ENCODE measurements at regions not wholly inside any gene's neighbourhood (a gene's known extent, or its start where the extent isn't known, plus 50 kb on each side); places are given as distances from the start of the nearest gene placed in this dataset.
"Not testable (repeated sequence)": the region's sequence is repeated elsewhere in the genome, so short reads cannot be mapped to it uniquely, and the experiment has no call there.

DNA sequence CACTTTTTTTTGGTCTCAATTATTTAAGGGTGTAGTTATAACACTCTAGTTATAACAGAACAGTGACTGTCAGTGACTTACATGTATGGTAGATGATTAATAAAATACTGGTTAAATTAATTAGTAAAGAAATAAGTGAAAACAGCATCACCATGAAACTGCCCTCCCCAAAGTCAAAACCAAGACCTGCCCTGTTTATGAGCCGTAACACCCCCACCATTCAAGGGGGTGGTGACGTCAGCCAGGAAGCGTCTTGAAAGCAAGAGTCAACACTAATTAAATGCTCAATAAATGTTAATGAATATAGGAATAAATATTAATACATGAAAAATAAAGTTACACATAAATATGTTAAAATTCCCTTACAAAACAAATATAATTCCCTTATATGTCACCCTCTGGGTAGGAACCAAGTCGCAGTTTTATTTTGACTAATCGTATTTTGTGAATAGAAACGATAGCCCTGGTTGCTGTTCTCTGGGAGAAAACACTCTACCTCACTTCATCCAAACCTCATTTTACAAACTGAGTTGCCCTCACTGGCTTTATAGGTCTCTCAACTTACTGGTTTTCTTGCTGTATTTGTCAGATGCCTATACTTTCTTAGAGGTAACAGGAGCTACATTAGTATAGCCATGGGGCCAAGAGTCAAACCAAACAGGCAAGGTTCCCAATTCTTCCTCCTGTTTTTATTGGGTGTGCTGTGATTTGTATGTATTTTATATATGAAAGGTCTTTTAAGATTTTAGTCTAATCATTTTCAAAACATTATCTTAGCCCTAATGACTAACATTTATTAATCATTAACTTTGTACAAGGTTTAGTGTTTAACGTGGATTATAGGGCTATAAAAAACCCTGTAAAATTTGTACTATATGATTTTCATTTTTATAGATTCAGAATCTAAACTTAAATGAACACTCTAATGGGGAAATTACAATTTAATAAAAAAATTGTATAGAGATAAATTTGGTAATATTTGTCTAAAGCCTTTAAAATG, 227.9 kb upstream of the IRAK1BP1 start (continued):
- TF ChIP-seq, protein P1, sequence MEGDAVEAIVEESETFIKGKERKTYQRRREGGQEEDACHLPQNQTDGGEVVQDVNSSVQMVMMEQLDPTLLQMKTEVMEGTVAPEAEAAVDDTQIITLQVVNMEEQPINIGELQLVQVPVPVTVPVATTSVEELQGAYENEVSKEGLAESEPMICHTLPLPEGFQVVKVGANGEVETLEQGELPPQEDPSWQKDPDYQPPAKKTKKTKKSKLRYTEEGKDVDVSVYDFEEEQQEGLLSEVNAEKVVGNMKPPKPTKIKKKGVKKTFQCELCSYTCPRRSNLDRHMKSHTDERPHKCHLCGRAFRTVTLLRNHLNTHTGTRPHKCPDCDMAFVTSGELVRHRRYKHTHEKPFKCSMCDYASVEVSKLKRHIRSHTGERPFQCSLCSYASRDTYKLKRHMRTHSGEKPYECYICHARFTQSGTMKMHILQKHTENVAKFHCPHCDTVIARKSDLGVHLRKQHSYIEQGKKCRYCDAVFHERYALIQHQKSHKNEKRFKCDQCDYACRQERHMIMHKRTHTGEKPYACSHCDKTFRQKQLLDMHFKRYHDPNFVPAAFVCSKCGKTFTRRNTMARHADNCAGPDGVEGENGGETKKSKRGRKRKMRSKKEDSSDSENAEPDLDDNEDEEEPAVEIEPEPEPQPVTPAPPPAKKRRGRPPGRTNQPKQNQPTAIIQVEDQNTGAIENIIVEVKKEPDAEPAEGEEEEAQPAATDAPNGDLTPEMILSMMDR (IDR thresholded peaks at IDR 0.05 in 2 of 3, conservative IDR thresholded peaks at IDR 0.05 in 1 of 3; ENCODE audit: borderline replicate concordance in 1 of 3, insufficient read depth in 1 of 3, low read depth in 2 of 3, low read length in 2 of 3), result no peak
- TF ChIP-seq FOSL1 (IDR thresholded peaks at IDR 0.05; ENCODE audit: low read depth), result no peak

DNA sequence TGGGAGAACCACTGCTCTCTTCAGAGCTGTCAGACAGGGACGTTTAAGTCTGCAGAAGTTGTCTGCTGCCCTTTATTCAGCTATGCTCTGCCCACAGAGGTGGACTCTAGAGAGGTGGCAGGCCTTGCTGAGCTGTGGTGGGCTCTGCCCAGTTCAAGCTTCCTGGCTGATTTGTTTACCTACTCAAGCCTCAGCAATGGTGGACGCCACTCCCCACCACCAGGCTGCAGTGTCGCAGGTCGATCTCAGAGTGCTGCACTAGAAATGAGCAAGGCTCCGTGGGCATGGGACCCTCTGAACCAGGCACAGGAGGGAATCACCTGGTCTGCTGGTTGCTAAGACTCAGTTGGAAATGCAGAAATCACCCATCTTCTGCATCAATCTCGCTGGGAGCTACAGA, 223.4 kb upstream of the IRAK1BP1 start:
- H3K9ac ChIP-seq (ENCODE audit: low read length); H3K4me2 ChIP-seq (ENCODE audit: low read length); H3K27ac ChIP-seq (ENCODE audit: low read depth, low read length); H3K9me2 ChIP-seq (ENCODE audit: insufficient read depth); CTCF ChIA-PET; H4K20me1 ChIP-seq (ENCODE audit: insufficient read depth); BruUV-seq (replicated peaks); RAD21 ChIA-PET (ENCODE audit: low non-redundant PET in 1 of 2, low total read pairs in 2 of 2, uncharacterized antibody in 2 of 2, unreplicated experiment in 2 of 2); H3K27me3 ChIP-seq (ENCODE audit: insufficient read depth, low read length); POLR2A ChIA-PET; H2AFZ ChIP-seq (ENCODE audit: low read depth, low read length, poor library complexity, severe bottlenecking); intact Hi-C loops (cut with micrococcal nuclease); H3K4me3 ChIP-seq (replicated peaks in 1 of 2; ENCODE audit: low read depth in 1 of 2, low read length in 2 of 2); DNase-seq (ENCODE audit: low read depth, low spot score); H3K9me3 ChIP-seq (ENCODE audit: control insufficient read depth in 1 of 2, insufficient read depth in 1 of 2, low read depth in 1 of 2, low read length in 2 of 2); H3K4me1 ChIP-seq (ENCODE audit: control insufficient read depth in 1 of 2, insufficient read depth in 2 of 2, low read length in 2 of 2); H3K79me2 ChIP-seq (ENCODE audit: insufficient read depth, low read length); ATAC-seq; H3K36me3 ChIP-seq (ENCODE audit: control insufficient read depth in 1 of 2, insufficient read depth in 2 of 2, low read length in 2 of 2): not testable (repeated sequence)

DNA sequence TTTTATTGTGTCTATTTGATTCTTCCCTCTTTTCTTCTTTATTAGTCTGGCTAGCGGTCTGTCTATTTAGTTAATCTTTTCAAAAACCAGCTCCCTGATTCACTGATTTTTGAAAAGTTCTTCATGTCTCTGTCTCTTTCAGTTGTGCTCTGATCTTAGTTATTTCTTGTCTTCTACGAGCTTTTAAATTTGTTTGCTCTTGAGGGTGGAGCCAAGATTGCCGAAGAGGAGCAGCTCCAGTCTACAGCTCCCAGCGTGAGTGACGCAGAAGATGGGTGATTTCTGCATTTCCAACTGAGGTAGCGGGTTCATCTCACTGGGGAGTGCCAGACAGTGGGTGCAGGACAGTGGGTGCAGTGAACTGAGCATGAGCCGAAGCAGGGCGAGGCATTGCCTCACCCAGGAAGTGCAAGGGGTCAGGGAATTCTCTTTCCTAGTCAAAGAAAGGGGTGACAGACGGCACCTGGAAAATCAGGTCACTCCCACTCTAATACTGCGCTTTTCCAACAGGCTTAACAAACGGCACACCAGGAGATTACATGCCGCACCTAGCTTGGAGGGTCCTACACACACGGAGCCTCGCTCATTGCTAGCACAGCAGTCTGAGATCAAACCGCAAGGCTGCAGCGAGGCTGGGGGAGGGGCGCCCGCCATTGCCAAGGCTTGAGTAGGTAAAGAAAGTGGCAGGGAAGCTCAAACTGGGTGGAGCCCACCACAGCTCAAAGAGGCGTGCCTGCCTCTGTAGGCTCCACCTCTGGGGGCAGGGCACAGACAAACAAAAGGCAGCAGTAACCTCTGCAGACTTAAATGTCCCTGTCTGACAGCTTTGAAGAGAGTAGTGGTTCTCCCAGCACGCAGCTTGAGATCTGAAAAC, 220.6 kb upstream of the IRAK1BP1 start:
- CTCF ChIA-PET; H3K36me3 ChIP-seq (ENCODE audit: control insufficient read depth in 1 of 2, insufficient read depth in 2 of 2, low read length in 2 of 2); H2AFZ ChIP-seq (ENCODE audit: low read depth, low read length, poor library complexity, severe bottlenecking); H3K79me2 ChIP-seq (ENCODE audit: insufficient read depth, low read length); H3K27ac ChIP-seq (ENCODE audit: low read depth, low read length); H3K9me3 ChIP-seq (ENCODE audit: control insufficient read depth in 1 of 2, insufficient read depth in 1 of 2, low read depth in 1 of 2, low read length in 2 of 2); BruUV-seq (replicated peaks); H3K4me2 ChIP-seq (ENCODE audit: low read length); DNase-seq (ENCODE audit: low read depth, low spot score); H3K27me3 ChIP-seq (ENCODE audit: insufficient read depth, low read length); H3K4me3 ChIP-seq (replicated peaks in 1 of 2; ENCODE audit: low read depth in 1 of 2, low read length in 2 of 2); RAD21 ChIA-PET (ENCODE audit: low non-redundant PET in 1 of 2, low total read pairs in 2 of 2, uncharacterized antibody in 2 of 2, unreplicated experiment in 2 of 2); intact Hi-C loops (cut with micrococcal nuclease); H4K20me1 ChIP-seq (ENCODE audit: insufficient read depth); POLR2A ChIA-PET; H3K9me2 ChIP-seq (ENCODE audit: insufficient read depth); H3K4me1 ChIP-seq (ENCODE audit: control insufficient read depth in 1 of 2, insufficient read depth in 2 of 2, low read length in 2 of 2); H3K9ac ChIP-seq (ENCODE audit: low read length); ATAC-seq: not testable (repeated sequence)

DNA sequence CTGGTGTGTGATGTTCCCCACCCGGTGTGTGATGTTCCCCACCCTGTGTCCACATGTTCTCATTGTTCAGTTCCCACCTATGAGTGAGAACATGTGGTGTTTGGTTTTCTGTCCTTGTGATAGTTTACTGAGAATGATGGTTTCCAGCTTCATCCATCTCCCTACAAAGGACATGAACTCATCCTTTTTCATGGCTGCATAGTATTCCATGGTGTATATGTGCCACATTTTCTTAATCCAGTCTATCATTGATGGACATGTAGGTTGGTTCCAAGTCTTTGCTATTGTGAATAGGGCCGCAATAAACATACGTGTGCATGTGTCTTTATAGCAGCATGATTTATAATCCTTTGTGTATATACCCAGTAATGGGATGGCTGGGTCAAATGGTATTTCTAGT, 201.5 kb upstream of the IRAK1BP1 start:
- ATAC-seq; H3K9me2 ChIP-seq (ENCODE audit: insufficient read depth); H3K36me3 ChIP-seq (ENCODE audit: control insufficient read depth in 1 of 2, insufficient read depth in 2 of 2, low read length in 2 of 2); H3K4me2 ChIP-seq (ENCODE audit: low read length); H3K9ac ChIP-seq (ENCODE audit: low read length); H2AFZ ChIP-seq (ENCODE audit: low read depth, low read length, poor library complexity, severe bottlenecking); intact Hi-C loops (cut with micrococcal nuclease); CTCF ChIA-PET; H3K27ac ChIP-seq (ENCODE audit: low read depth, low read length); RAD21 ChIA-PET (ENCODE audit: low non-redundant PET in 1 of 2, low total read pairs in 2 of 2, uncharacterized antibody in 2 of 2, unreplicated experiment in 2 of 2); H3K79me2 ChIP-seq (ENCODE audit: insufficient read depth, low read length); H4K20me1 ChIP-seq (ENCODE audit: insufficient read depth); H3K27me3 ChIP-seq (ENCODE audit: insufficient read depth, low read length); DNase-seq (ENCODE audit: low read depth, low spot score); BruUV-seq (replicated peaks); H3K4me1 ChIP-seq (ENCODE audit: control insufficient read depth in 1 of 2, insufficient read depth in 2 of 2, low read length in 2 of 2); POLR2A ChIA-PET; H3K4me3 ChIP-seq (replicated peaks in 1 of 2; ENCODE audit: low read depth in 1 of 2, low read length in 2 of 2); H3K9me3 ChIP-seq (ENCODE audit: control insufficient read depth in 1 of 2, insufficient read depth in 1 of 2, low read depth in 1 of 2, low read length in 2 of 2): not testable (repeated sequence)
